HL-60 (cell line): ENCODE measurements at regions not wholly inside any gene's neighbourhood (a gene's known extent, or its start where the extent isn't known, plus 50 kb on each side); places are given as distances from the start of the nearest gene placed in this dataset.

Source experiments
- DNase-seq, 2 experiments: peaks; one replicate each; pipeline ENCODE4 v3.0.0-alpha.2; 2010 to 2020; ENCODE audit warnings: low read depth in 1 of 2, low spot score in 1 of 2
- H3K27ac ChIP-seq: fragments of 250-450 bp; sonication (Bioruptor Pico); replicated peaks from 2 replicates; pipeline ENCODE4 v1.5.1; 2020; ENCODE audit warnings: mild to moderate bottlenecking, moderate library complexity
- H3K27me3 ChIP-seq: fragments of 250-450 bp; sonication (Bioruptor Pico); 2 replicates; pipeline ENCODE4 v1.5.1; 2021; ENCODE audit warnings: mild to moderate bottlenecking, moderate library complexity; ENCODE audit not compliant: insufficient read depth, poor library complexity, severe bottlenecking
- H3K4me3 ChIP-seq: replicated peaks from 2 replicates; pipeline ENCODE4 v1.5.1; 2011; ENCODE audit warnings: mild to moderate bottlenecking, control low read depth, low read length; ENCODE audit not compliant: insufficient read depth
- GABPA ChIP-seq: IDR thresholded peaks from 2 replicates; pipeline ENCODE4 v1.6.1; 2012; ENCODE audit warnings: low read depth
- POLR2AphosphoS5 ChIP-seq: IDR thresholded peaks from 2 replicates; pipeline ENCODE4 v1.6.1; 2012; ENCODE audit warnings: low read depth
- SPI1 ChIP-seq: IDR thresholded peaks from 2 replicates; pipeline ENCODE4 v1.6.1; 2012; ENCODE audit warnings: low read depth, mild to moderate bottlenecking, borderline replicate concordance
- TF ChIP-seq, protein P1 (sequence below): IDR thresholded peaks from one replicate; pipeline ENCODE4 v1.5.1; 2011; ENCODE audit warnings: low read length, control low read depth, inconsistent platforms; ENCODE audit not compliant: insufficient read depth
- TF ChIP-seq, protein P2 (sequence below): IDR thresholded peaks from 2 replicates; pipeline ENCODE4 v1.6.1; 2012; ENCODE audit warnings: low read depth; ENCODE audit not compliant: insufficient replicate concordance

DNA sequence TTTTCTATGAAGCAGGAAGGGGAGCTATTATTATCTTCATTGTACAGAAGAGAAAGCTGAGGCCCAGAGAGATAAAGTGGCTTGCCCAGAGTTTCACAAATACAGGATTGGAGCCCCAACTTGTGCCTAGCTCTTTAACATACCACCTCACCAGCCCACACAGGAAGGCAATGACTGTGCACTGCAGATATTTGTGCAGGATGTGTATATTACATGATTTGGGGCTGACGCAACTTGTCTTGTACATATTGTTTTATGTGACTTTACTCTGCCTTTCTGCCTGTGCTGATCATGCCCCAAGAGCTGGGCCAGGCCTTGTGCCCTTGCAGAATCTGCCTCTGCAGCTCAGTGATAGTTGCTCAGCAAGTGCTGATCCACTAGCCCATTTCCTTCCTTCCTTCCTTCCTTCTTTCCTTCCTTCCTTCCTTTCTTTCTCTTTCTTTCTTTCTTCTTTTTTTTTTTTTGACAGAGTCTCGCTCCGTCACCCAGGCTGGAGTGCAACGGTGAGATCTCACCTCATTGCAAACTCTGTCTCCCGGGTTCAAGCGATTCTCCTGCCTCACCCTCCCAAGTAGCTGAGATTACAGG, 106.6 kb upstream of the TBCA start:
- H3K27me3 ChIP-seq: no peaks in the 10 kb centered on the region
- TF ChIP-seq, protein P1, sequence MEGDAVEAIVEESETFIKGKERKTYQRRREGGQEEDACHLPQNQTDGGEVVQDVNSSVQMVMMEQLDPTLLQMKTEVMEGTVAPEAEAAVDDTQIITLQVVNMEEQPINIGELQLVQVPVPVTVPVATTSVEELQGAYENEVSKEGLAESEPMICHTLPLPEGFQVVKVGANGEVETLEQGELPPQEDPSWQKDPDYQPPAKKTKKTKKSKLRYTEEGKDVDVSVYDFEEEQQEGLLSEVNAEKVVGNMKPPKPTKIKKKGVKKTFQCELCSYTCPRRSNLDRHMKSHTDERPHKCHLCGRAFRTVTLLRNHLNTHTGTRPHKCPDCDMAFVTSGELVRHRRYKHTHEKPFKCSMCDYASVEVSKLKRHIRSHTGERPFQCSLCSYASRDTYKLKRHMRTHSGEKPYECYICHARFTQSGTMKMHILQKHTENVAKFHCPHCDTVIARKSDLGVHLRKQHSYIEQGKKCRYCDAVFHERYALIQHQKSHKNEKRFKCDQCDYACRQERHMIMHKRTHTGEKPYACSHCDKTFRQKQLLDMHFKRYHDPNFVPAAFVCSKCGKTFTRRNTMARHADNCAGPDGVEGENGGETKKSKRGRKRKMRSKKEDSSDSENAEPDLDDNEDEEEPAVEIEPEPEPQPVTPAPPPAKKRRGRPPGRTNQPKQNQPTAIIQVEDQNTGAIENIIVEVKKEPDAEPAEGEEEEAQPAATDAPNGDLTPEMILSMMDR: no peak
- TF ChIP-seq GABPA (no peak), POLR2AphosphoS5 (no peak), SPI1 (no peak)
- TF ChIP-seq, protein P2, sequence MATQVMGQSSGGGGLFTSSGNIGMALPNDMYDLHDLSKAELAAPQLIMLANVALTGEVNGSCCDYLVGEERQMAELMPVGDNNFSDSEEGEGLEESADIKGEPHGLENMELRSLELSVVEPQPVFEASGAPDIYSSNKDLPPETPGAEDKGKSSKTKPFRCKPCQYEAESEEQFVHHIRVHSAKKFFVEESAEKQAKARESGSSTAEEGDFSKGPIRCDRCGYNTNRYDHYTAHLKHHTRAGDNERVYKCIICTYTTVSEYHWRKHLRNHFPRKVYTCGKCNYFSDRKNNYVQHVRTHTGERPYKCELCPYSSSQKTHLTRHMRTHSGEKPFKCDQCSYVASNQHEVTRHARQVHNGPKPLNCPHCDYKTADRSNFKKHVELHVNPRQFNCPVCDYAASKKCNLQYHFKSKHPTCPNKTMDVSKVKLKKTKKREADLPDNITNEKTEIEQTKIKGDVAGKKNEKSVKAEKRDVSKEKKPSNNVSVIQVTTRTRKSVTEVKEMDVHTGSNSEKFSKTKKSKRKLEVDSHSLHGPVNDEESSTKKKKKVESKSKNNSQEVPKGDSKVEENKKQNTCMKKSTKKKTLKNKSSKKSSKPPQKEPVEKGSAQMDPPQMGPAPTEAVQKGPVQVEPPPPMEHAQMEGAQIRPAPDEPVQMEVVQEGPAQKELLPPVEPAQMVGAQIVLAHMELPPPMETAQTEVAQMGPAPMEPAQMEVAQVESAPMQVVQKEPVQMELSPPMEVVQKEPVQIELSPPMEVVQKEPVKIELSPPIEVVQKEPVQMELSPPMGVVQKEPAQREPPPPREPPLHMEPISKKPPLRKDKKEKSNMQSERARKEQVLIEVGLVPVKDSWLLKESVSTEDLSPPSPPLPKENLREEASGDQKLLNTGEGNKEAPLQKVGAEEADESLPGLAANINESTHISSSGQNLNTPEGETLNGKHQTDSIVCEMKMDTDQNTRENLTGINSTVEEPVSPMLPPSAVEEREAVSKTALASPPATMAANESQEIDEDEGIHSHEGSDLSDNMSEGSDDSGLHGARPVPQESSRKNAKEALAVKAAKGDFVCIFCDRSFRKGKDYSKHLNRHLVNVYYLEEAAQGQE: no peak
- H3K27ac ChIP-seq: no peak overlapping the region
- DNase-seq: no peak
- H3K4me3 ChIP-seq: no peak overlapping the region

DNA sequence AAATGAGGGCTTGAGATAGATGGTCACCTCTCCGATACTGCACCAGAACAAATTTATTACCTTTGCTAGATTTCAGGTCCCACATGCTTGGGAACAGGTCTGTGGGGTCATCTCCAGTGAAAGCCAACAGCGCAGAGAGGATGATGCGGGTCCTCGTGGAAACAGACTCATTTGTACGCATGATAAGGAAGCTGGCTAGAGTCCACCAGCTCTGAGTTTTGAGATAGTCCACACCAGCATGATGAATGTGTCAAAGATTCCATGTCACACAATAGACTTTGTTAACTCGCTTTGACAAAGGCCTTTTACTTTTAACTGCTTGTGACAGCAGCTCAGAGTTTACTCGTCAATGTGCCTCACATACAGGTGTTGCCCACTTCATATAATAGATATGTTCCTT, 105.4 kb upstream of the TBCA start:
- Histone ChIP-seq H3K27me3 (no peaks in the 10 kb centered on the region), H3K4me3 (no peak overlapping the region), H3K27ac (no peak overlapping the region)
- DNase-seq: no peak
- TF ChIP-seq GABPA: no peak
- TF ChIP-seq, protein P1: no peak
- TF ChIP-seq, protein P2: no peak
- no peak for TF ChIP-seq POLR2AphosphoS5
- TF ChIP-seq SPI1: no peak

DNA sequence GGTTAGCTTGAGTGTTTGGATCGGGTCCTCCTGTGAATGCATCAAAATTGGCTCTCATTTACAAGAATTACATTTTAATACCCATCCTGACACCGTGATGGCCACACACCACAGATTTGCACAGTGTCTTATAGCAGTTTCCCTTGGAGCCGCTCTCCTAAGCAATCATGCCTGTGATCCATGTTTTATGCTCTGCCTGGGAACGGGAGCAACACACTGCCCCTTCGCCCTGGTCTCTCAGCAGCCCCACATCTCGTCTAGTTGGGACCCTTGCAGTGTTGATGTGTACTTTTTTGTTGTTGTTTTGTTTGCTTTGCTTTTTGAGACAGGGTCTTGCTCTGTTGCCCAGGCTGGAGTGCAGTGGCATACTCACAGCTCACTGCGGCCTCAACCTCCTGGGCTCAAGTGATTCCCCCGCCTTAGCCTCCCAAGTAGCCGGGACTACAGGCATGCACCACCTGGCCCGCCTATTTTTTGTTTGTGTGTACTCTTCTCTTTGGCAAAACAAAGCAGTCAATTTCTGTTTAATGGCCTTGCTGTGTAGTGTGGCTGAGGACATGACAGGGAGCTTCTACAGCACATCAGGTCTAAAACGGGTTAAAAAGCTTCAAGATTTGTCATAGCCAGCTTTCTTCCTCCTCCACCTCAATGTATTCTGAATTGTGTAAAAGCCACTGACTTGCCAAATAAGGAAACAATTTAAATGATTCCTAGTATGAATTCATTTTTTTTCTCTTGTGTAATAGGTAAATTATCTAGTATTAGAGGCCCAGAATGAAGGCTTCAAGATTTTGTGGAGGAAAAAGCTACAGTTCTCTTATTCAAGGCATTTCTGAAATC, 101.6 kb upstream of the TBCA start:
- TF ChIP-seq, protein P2: no peak
- TF ChIP-seq POLR2AphosphoS5 (no peak), GABPA (no peak), SPI1 (no peak)
- TF ChIP-seq, protein P1: no peak
- no peak overlapping the region for H3K4me3 ChIP-seq
- no peak for DNase-seq
- H3K27me3 ChIP-seq: no peaks in the 10 kb centered on the region
- H3K27ac ChIP-seq: no peak overlapping the region
